A549 (cell line): ENCODE measurements at regions not wholly inside any gene's neighbourhood (a gene's known extent, or its start where the extent isn't known, plus 50 kb on each side); places are given as distances from the start of the nearest gene placed in this dataset.

Source experiments
- CHD4 ChIP-seq: fragments of 200-600 bp; sonication (generic); IDR thresholded peaks from 2 replicates; pipeline ENCODE4 v1.6.1; 2016; ENCODE audit warnings: antibody characterized with exemption, mild to moderate bottlenecking, borderline replicate concordance
- CTCF ChIP-seq: fragments of >200 bp; sonication (Bioruptor Twin); formaldehyde crosslinking; IDR thresholded peaks from 3 replicates; pipeline ENCODE4 v1.5.1; 2016
- ELK1 ChIP-seq: fragments of 150-350 bp; IDR thresholded peaks from 2 replicates; pipeline ENCODE4 v1.6.1; 2014; ENCODE audit warnings: low read depth, mild to moderate bottlenecking, low read length
- EP300 ChIP-seq, 2 experiments: fragments of >200 bp; sonication (Bioruptor Twin); formaldehyde crosslinking; IDR thresholded peaks; 2 replicates in 1 of 2; 3 replicates in 1 of 2; pipeline ENCODE4 v1.6.1; 2016 to 2017
- POLR2A ChIP-seq: IDR thresholded peaks from 2 replicates; pipeline ENCODE4 v1.6.1; 2012; ENCODE audit warnings: mild to moderate bottlenecking, low read length
- ZFP36 ChIP-seq: fragments of 450-650 bp; IDR thresholded peaks from 2 replicates; pipeline ENCODE4 v1.6.1; 2014; ENCODE audit warnings: borderline replicate concordance; ENCODE audit not compliant: partially characterized antibody

GRCh38 chr7:92988051-92988450 lies 129.7 kb downstream of the SAMD9 start:
- TF ChIP-seq CTCF (peak; percentile 23; the same call in 1 of the 3 replicates), POLR2A (no peak), ZFP36 (no peak), ELK1 (no peak), CHD4 (no peak), EP300 (IDR thresholded peaks at IDR 0.05) (no peak)
